Neural cell (in vitro differentiated cells): ENCODE measurements at regions not wholly inside any gene's neighbourhood (a gene's known extent, or its start where the extent isn't known, plus 50 kb on each side); places are given as distances from the start of the nearest gene placed in this dataset.

Source experiments
- H2AFZ ChIP-seq: fragments of 200-600, 300-800 bp; sonication (generic), shearing (Covaris generic); 2 replicates; pipeline ENCODE4 v1.6.0; 2014; ENCODE audit warnings: low read depth, mild to moderate bottlenecking, antibody characterized with exemption, low read length, moderate library complexity
- H3F3A ChIP-seq: fragments of 200-600 bp; shearing (Covaris generic); 2 replicates; pipeline ENCODE4 v1.6.1; 2016; ENCODE audit warnings: mild to moderate bottlenecking, moderate library complexity, mixed read lengths, antibody characterized with exemption, low read length; ENCODE audit not compliant: insufficient read depth, poor library complexity, severe bottlenecking
- H3K27ac ChIP-seq: fragments of 200-600, 300-800 bp; sonication (generic), shearing (Covaris generic); 2 replicates; pipeline ENCODE4 v1.5.1; 2014; ENCODE audit warnings: mild to moderate bottlenecking, low read length, moderate library complexity
- H3K27me3 ChIP-seq: fragments of 300-800, 200-600 bp; sonication (generic), shearing (Covaris generic); 2 replicates; pipeline ENCODE4 v1.6.0; 2014; ENCODE audit warnings: mild to moderate bottlenecking, low read depth, low read length, moderate library complexity; ENCODE audit not compliant: insufficient read depth
- H3K36me3 ChIP-seq: fragments of 300-800, 200-600 bp; sonication (generic), shearing (Covaris generic); 2 replicates; pipeline ENCODE4 v1.5.1; 2014; ENCODE audit warnings: mild to moderate bottlenecking, antibody characterized with exemption, low read length, moderate library complexity; ENCODE audit not compliant: insufficient read depth
- H3K4me2 ChIP-seq: fragments of 300-800, 200-600 bp; sonication (generic), shearing (Covaris generic); 2 replicates; pipeline ENCODE4 v1.6.0; 2014; ENCODE audit warnings: mild to moderate bottlenecking, low read length
- H3K4me3 ChIP-seq: fragments of 300-800, 200-600 bp; sonication (generic), shearing (Covaris generic); 2 replicates; pipeline ENCODE4 v1.5.1; 2014; ENCODE audit warnings: mild to moderate bottlenecking, low read length, moderate library complexity
- H3K79me2 ChIP-seq: fragments of 200-600 bp; shearing (Covaris generic); replicated peaks from 2 replicates; pipeline ENCODE4 v1.6.0; 2014; ENCODE audit warnings: mild to moderate bottlenecking, low read length, moderate library complexity; ENCODE audit not compliant: insufficient read depth
- H3K9ac ChIP-seq: fragments of 300-800, 200-600 bp; sonication (generic), shearing (Covaris generic); 2 replicates; pipeline ENCODE4 v1.6.1; 2016; ENCODE audit warnings: mild to moderate bottlenecking, low read length, mixed read lengths
- H3K9me2 ChIP-seq: fragments of 200-600 bp; shearing (Covaris generic); 2 replicates; pipeline ENCODE4 v1.6.1; 2016; ENCODE audit warnings: mild to moderate bottlenecking, low read length, mixed read lengths; ENCODE audit not compliant: insufficient read depth
- H3K9me3 ChIP-seq: fragments of 200-600, 300-800 bp; sonication (generic), shearing (Covaris generic); 2 replicates; pipeline ENCODE4 v1.6.1; 2016; ENCODE audit warnings: mild to moderate bottlenecking, mixed run types, low read length, moderate library complexity, mixed read lengths
- H4K20me1 ChIP-seq: fragments of 200-600 bp; shearing (Covaris generic); 2 replicates; pipeline ENCODE4 v1.6.1; 2016; ENCODE audit warnings: mild to moderate bottlenecking, mixed run types; ENCODE audit not compliant: insufficient read depth
- EP300 ChIP-seq: fragments of 450-650 bp; conservative IDR thresholded peaks from 2 replicates; pipeline ENCODE4 v1.6.1; 2014; ENCODE audit warnings: antibody characterized with exemption, mild to moderate bottlenecking, moderate library complexity; ENCODE audit not compliant: poor library complexity, severe bottlenecking
- EZH2 ChIP-seq: fragments of 200-600, 300-800 bp; shearing (Covaris generic), sonication (generic); IDR thresholded peaks from 2 replicates; pipeline ENCODE4 v1.6.1; 2014; ENCODE audit warnings: antibody characterized with exemption, low read length, borderline replicate concordance, mild to moderate bottlenecking; ENCODE audit not compliant: insufficient read depth, poor library complexity, severe bottlenecking
- MXI1 ChIP-seq: fragments of 450-650 bp; conservative IDR thresholded peaks from 2 replicates; pipeline ENCODE4 v1.6.1; 2014; ENCODE audit warnings: antibody characterized with exemption, mild to moderate bottlenecking; ENCODE audit not compliant: poor library complexity, severe bottlenecking
- POLR2AphosphoS5 ChIP-seq: IDR thresholded peaks from 2 replicates; pipeline ENCODE4 v1.6.1; 2012
- RAD21 ChIP-seq: fragments of 450-650 bp; conservative IDR thresholded peaks from 2 replicates; pipeline ENCODE4 v1.6.1; 2014; ENCODE audit warnings: antibody characterized with exemption, mild to moderate bottlenecking, moderate library complexity
- SMC3 ChIP-seq: fragments of 450-650 bp; conservative IDR thresholded peaks from 2 replicates; pipeline ENCODE4 v1.6.1; 2014; ENCODE audit warnings: antibody characterized with exemption, mild to moderate bottlenecking, moderate library complexity; ENCODE audit not compliant: poor library complexity
- TAF1 ChIP-seq: IDR thresholded peaks from 2 replicates; pipeline ENCODE4 v1.6.1; 2012; ENCODE audit warnings: low read depth
- TF ChIP-seq, protein P1 (sequence below): IDR thresholded peaks from 2 replicates; pipeline ENCODE4 v1.6.1; 2012; ENCODE audit warnings: borderline replicate concordance
- TF ChIP-seq, protein P2 (sequence below): fragments of 450-650 bp; IDR thresholded peaks from 2 replicates; pipeline ENCODE4 v1.5.1; 2014; ENCODE audit warnings: antibody characterized with exemption, mild to moderate bottlenecking, moderate library complexity; ENCODE audit not compliant: poor library complexity, severe bottlenecking

DNA sequence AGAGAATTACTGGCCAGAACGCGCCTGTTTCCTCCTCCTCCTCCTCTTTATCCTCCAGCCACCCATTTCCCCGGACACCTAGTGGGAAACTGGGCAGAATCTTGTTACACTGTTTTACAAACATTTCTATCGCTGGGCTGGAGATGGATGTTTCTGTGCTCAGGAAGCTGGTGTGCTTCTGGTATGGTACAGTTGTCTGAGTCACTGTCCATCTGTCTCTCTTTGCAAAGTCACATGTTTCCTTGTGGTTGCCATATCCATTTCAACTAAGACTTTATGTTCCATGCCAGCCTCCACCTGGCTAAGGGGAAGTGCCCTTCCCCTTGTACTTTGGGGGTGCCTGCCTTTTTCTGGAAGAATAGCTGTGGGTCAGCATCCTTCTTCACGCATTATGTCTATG lies 52.9 kb upstream of the SLC22A16 start:
- Histone ChIP-seq H3F3A (no peaks in the 10 kb centered on the region), H3K4me2 (no peak overlapping the region), H3K9me3 (no peaks in the 10 kb centered on the region), H3K9me2 (no peaks in the 10 kb centered on the region), H3K4me3 (no peak overlapping the region), H3K36me3 (no peaks in the 10 kb centered on the region), H4K20me1 (no peaks in the 10 kb centered on the region), H3K27ac (no peak overlapping the region), H3K9ac (no peak overlapping the region), H2AFZ (no peak overlapping the region), H3K79me2 (no peaks in the 10 kb centered on the region), H3K27me3 (no peaks in the 10 kb centered on the region)
- TF ChIP-seq, protein P1, sequence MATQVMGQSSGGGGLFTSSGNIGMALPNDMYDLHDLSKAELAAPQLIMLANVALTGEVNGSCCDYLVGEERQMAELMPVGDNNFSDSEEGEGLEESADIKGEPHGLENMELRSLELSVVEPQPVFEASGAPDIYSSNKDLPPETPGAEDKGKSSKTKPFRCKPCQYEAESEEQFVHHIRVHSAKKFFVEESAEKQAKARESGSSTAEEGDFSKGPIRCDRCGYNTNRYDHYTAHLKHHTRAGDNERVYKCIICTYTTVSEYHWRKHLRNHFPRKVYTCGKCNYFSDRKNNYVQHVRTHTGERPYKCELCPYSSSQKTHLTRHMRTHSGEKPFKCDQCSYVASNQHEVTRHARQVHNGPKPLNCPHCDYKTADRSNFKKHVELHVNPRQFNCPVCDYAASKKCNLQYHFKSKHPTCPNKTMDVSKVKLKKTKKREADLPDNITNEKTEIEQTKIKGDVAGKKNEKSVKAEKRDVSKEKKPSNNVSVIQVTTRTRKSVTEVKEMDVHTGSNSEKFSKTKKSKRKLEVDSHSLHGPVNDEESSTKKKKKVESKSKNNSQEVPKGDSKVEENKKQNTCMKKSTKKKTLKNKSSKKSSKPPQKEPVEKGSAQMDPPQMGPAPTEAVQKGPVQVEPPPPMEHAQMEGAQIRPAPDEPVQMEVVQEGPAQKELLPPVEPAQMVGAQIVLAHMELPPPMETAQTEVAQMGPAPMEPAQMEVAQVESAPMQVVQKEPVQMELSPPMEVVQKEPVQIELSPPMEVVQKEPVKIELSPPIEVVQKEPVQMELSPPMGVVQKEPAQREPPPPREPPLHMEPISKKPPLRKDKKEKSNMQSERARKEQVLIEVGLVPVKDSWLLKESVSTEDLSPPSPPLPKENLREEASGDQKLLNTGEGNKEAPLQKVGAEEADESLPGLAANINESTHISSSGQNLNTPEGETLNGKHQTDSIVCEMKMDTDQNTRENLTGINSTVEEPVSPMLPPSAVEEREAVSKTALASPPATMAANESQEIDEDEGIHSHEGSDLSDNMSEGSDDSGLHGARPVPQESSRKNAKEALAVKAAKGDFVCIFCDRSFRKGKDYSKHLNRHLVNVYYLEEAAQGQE = no peak

DNA sequence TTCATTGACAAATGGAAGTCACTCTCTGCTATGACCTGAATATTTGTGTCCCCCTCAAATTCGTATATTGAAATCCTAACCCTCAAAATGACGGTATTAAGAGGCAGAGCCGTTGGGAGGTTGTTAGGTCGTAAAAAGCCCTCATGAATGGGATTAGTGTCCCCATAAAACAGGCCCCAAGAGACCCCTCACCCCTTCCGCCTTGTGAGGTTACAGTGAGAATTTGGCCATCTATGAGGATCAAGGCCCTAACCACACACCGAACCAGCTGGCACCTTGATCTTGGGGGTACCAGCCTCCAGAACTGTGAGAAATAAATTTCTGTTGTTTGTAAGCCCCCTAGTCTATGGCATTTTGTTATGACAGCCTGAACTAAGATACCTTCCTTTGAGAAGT lies 52.5 kb upstream of the SLC22A16 start:
- Histone ChIP-seq H3K9me3 (no peaks in the 10 kb centered on the region), H3K27me3 (no peaks in the 10 kb centered on the region), H4K20me1 (no peaks in the 10 kb centered on the region), H3K4me2 (no peak overlapping the region), H3K27ac (no peak overlapping the region), H3F3A (no peaks in the 10 kb centered on the region), H3K9ac (no peak overlapping the region), H2AFZ (no peak overlapping the region), H3K79me2 (no peaks in the 10 kb centered on the region), H3K9me2 (no peaks in the 10 kb centered on the region), H3K4me3 (no peak overlapping the region), H3K36me3 (no peaks in the 10 kb centered on the region)
- TF ChIP-seq POLR2AphosphoS5 (no peak), MXI1 (no peak), SMC3 (no peak), EZH2 (no peak), RAD21 (no peak), TAF1 (no peak), EP300 (no peak)
- TF ChIP-seq, protein P1 = no peak
- TF ChIP-seq, protein P2, sequence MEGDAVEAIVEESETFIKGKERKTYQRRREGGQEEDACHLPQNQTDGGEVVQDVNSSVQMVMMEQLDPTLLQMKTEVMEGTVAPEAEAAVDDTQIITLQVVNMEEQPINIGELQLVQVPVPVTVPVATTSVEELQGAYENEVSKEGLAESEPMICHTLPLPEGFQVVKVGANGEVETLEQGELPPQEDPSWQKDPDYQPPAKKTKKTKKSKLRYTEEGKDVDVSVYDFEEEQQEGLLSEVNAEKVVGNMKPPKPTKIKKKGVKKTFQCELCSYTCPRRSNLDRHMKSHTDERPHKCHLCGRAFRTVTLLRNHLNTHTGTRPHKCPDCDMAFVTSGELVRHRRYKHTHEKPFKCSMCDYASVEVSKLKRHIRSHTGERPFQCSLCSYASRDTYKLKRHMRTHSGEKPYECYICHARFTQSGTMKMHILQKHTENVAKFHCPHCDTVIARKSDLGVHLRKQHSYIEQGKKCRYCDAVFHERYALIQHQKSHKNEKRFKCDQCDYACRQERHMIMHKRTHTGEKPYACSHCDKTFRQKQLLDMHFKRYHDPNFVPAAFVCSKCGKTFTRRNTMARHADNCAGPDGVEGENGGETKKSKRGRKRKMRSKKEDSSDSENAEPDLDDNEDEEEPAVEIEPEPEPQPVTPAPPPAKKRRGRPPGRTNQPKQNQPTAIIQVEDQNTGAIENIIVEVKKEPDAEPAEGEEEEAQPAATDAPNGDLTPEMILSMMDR = no peak
